ENCODE measurements at regions not wholly inside any gene's neighbourhood (a gene's known extent, or its start where the extent isn't known, plus 50 kb on each side); places are given as distances from the start of the nearest gene placed in this dataset.

GRCh38 chr13:73940098-73940497 is 194.1 kb downstream of the KLF12 start:
- no peak for DNase-seq (ENCODE audit: extremely low read depth, low read depth, low spot score)

DNA sequence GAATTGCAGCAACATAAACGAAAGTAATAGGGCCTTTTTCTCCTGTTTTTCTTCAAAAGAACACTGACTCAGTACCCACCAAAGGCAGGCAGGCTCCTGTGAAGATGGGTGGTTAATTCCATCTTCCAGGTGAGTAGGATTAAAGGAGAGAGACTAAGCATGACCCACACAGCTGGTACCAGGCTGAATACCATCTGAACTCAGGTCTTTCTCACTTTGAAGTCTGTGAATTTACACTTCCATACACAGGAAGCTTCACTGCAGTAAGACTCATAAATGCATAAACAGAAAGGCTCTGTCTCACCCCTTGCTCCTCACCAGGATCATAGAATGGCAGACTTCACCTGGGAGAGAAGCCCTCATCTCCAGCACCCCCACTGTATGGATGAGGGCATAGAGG is 194.6 kb downstream of the KLF12 start:
- DNase-seq (ENCODE audit: extremely low read depth, low read depth, low spot score), result no peak

DNA sequence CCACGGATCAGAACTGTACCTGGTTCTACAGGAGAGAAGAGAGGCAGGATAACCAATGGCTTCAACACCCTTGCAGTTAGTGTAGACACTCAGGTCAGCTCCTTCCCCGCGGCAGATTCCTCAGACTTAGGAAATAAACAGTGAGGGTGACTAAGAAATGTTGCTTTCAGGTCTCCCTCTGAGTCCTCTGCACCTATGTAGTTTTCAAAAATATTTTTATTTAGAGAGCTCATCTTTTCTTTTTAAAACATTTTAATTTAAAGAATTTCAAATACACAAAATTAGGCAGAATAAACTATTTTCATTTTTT is 195.2 kb downstream of the KLF12 start:
- DNase-seq (ENCODE audit: extremely low read depth, low read depth, low spot score), result no peak

GRCh38 chr13:73938372-73939070 is 195.7 kb downstream of the KLF12 start:
- peak; percentile 57 for DNase-seq (ENCODE audit: extremely low read depth, low read depth, low spot score)

- no peak for DNase-seq (ENCODE audit: extremely low read depth, low read depth, low spot score)
Measured at GRCh38 chr13:73937441-73937840, 196.8 kb downstream of the KLF12 start.

DNA sequence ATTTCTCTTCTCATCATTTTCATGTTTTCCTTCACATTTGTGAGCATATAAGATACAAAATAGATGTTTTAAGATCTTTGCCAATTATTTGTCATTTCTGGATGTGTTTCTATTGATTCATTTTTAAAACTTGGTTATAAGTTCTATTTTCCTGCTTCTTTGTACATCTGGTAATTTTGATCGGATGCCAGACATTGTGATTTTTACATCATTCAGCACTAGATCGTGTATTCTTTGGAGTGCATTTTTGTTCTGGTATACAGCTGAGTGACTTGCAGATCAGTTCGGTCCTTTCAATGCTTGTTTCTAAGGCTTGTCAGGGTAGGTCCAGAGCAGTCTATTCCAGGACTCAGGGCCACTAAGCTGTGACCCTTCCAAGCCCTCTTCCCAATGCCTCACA is 198.2 kb downstream of the KLF12 start:
- DNase-seq (ENCODE audit: extremely low read depth, low read depth, low spot score), result no peak

GRCh38 chr13:73934771-73935170 is 199.4 kb downstream of the KLF12 start:
- no peak for DNase-seq (ENCODE audit: extremely low read depth, low read depth, low spot score)

GRCh38 chr13:73934215-73934641 is 200.0 kb downstream of the KLF12 start:
- DNase-seq (ENCODE audit: extremely low read depth, low read depth, low spot score), result no peak

DNA sequence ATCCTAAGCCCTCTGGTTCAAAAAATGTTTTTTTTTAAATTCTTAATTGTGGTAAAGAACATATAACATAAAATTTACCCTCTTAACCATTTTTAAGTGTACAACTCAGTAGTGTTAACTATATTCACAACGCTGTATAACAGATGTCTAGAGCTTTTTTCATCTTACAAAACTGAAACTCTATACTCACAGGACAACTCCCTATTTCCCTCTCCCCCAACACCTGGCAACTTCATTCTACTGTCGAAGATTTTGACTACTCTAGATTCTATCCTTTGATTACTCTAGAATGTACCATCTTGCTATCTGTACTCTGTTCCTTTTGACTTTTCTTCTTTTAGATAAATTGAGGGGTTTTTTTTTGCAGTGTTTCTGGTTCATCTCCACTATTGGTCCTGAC is 200.4 kb downstream of the KLF12 start:
- DNase-seq (ENCODE audit: extremely low read depth, low read depth, low spot score), result no peak

GRCh38 chr13:73932091-73932490 is 202.1 kb downstream of the KLF12 start:
- no peak for DNase-seq (ENCODE audit: extremely low read depth, low read depth, low spot score)

DNA sequence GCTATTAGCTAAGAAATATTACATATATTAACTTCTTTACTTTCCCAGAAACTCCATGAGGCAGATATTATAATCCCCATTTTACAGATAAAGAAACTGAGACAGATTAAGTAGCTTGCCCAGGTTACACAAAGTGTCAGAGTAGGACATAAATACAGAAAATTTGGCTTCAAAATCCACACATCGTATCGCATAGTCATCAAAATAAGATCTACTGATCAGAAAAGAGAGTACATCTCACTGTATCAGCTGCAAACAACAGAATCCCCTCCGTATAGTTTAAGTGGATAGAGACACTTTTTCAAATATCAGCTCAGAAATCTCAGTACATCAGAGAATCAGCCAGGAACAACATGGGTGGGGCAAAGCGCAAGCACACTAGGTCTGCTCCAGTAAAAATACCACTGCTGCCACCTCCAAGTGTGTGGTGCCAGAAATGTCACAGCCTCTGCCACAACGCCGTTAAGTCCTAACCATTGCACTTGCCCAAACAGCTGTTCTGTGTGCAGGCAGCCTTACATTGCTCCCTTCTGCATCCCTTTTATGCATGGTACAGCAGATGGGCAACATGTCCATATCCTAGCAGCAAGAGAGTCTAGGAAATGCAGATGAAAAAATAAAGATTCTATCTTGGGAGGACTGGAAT is 204.8 kb downstream of the KLF12 start:
- no peak for DNase-seq (ENCODE audit: extremely low read depth, low read depth, low spot score)

DNA sequence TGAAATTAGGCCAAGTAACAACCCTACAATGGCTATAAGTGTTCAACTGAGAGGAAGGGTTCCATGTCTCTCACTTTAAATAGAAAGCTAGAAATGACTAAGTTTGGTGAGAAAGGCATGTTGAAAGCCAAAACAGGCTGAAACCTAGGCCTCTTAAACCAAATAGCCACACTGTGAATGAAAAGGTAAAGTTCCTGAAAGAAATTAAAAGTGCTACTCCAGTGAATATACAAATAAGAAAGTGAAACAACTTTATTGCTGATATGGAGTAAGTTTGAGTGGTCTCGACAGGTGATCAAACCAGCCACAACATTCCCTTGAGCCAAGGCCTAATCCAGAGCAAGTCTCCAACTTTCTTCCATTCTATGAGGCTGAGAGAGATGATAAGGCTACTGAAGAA is 209.6 kb downstream of the KLF12 start:
- no peak for DNase-seq (ENCODE audit: extremely low read depth, low read depth, low spot score)

GRCh38 chr13:73922493-73923393 is 211.5 kb downstream of the KLF12 start:
- DNase-seq (ENCODE audit: extremely low read depth, low read depth, low spot score), result no peak

GRCh38 chr13:73918691-73919090 is 215.5 kb downstream of the KLF12 start:
- DNase-seq (ENCODE audit: extremely low read depth, low read depth, low spot score), result no peak

- DNase-seq (ENCODE audit: extremely low read depth, low read depth, low spot score), result no peak
Measured at GRCh38 chr13:73913751-73914518, 220.3 kb downstream of the KLF12 start.

DNA sequence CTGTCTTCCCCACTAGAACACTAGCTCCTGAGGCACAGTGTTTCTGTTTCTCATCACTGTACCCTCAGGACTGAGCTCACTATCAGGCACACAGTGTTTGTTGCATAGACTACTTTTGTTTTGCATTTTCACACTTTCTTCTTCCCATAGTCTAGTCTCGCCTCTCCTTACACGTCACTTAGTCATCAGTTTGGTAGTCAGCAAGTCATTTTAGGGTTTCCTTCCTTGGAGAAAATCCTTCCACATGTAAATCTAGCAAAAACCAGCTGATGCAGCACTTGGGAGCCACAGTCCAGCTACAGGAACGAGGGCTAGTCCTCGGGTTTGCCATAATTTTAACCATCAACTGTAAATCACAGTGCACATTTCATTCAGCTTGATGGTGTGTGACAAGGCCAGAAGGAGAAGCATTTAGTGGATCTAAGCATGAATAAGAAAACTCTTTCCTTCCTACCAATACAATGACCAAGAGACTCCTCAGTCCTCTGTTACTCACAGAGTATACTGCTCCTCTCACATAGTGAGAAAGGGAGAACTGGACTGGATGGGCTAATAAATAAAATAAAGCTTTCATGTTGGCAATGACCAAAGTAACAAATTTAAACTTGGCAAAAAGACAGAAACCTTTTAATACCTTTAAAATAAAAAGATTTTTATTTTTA is 221.0 kb downstream of the KLF12 start:
- DNase-seq (ENCODE audit: extremely low read depth, low read depth, low spot score), result no peak

GRCh38 chr13:73911361-73911760 is 222.8 kb downstream of the KLF12 start:
- no peak for DNase-seq (ENCODE audit: extremely low read depth, low read depth, low spot score)

- DNase-seq (ENCODE audit: extremely low read depth, low read depth, low spot score), result no peak
Measured at GRCh38 chr13:73910733-73911132, 223.5 kb downstream of the KLF12 start.

DNA sequence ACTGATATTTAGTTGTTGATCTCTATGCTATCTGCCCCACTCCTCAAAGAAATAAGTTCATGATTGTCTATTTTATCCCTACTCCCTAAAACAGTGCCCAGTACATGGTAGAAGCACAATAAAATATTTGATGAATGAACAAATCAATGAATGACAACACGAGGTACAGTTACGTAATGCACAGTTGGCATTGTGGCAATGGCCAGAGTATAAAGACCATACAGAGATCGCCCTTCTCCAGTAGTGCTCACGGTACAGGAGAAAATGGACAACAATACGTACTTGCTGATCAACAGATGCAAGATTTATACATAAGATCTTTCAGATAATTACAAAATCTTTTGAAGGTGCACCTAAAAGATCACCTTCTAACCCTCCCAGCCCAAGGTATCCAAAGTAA is 225.4 kb downstream of the KLF12 start:
- no peak for DNase-seq (ENCODE audit: extremely low read depth, low read depth, low spot score)

DNA sequence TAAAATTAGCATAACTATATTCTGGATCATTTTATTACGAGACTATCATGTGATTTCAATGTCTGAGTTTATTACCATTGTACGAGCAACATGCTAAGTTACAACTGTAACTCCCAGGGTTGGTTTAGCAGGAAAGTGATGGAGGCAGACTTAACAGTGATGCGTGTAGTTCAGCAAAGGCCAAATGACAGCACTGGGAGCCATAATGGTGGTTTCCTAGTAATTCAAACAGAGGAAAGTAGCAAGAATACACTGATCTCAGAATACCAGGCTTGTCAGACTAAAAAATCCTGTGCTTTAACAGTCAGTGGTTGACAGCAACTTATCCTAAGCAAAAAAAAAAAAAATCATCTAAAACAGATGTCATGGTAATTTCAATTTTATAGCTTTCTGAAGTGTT is 229.6 kb downstream of the KLF12 start:
- DNase-seq (ENCODE audit: extremely low read depth, low read depth, low spot score), result no peak

DNA sequence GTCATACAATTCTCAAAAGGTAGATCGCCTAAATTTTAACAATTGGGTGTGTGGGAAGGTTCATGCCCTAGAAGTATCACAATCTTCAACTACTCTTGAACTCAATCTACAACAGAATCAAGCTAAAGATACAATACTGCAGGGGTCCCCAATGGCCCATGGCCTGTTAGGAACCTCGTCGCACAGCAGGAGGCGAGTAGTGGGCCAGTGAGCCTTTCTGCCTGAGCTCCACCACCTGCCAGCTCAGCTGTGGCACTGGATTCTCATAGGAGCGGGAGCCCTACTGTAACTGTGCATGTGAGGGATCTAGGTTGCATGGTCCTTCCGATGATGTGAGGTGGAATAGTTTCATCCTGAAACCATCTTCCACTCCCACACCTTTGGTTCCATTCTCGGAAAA is 230.6 kb downstream of the KLF12 start:
- DNase-seq (ENCODE audit: extremely low read depth, low read depth, low spot score), result no peak

Data from glomerular endothelial cell (primary cell).